HTR-8/SVneo (cell line): ENCODE measurements at regions not wholly inside any gene's neighbourhood (a gene's known extent, or its start where the extent isn't known, plus 50 kb on each side); places are given as distances from the start of the nearest gene placed in this dataset.

Experiments used
- DNase-seq: peaks from one replicate; pipeline ENCODE4 v3.0.0; 2011; ENCODE audit warnings: low spot score, mixed read lengths; ENCODE audit not compliant: insufficient read length
- FAIRE-seq: peaks from 2 replicates; lab custom pipeline; 2011; peaks lifted over from hg19 to GRCh38; lab: Jason Lieb, UNC

DNA sequence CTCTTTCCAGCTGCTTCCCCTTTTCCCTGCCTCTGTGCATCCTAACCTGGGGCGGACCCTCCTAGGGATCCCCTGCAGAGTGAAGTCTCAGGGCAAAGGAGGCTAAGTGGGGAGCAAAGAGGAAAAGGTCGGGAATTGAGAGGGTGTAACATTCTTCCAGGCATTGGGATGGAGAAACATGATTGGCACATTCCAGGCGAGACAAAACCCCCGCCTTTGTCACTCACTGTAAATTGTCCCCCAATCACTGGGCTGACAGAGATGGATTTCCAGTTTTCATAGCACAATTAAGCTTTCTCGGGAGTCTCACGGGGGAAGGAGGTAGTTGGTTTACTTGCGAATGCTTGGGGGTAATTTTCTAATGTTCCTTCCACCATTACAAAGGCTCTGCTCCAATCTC lies 74.9 kb downstream of the MIAT start:
- FAIRE-seq: no peak
- no peak for DNase-seq

DNA sequence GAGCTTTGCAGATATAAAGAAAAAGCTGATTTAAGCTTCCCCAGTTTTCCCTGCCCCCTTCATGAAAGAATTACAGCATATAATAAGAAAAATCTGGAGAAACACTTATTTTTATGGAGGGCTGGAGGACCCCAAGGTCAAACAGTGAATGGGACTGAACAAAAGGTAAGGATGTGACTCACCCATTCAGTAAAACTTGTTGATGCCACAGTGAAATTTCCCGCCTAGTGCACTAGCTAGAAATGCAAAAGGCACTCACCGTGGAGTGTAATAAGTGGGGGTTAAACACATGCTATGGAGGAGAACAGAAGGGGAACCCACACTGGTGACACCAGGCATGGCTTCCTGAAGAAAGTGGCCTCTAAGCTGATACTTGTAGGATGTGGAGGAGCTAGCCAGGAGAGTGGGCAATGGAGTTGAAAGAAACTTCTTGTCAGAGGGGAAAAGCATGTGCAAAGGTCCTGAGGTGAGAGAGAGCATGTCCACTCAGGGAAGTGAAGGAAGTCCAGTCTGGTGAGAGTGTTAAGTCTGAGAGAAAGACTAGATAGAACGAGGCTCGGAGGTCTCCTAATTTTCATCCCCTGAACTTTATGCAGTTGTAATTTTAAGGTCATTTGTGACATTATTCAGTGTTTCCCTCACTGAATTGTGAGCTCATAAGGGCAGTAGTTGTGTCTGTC lies 77.1 kb downstream of the MIAT start:
- FAIRE-seq (no peak), DNase-seq (no peak)

DNA sequence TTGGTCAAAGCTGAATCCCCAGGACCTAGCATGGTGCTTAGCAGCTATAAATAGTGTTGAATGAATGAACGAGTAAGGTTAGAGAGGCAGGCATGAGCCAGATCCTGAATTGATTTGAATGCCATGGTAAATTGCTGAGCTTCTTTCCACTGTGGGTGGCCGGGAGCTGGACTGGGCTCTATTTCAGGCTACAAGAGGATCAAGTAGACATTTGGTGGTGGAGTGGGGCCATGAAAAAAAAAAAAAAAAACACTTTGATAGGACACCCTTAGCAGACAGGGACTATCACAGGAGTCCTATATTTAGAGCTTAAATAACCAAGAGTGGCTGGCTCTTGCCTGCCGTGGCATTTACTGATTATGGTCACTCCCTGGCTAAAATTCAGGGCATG lies 77.6 kb downstream of the MIAT start:
- FAIRE-seq: no peak

DNA sequence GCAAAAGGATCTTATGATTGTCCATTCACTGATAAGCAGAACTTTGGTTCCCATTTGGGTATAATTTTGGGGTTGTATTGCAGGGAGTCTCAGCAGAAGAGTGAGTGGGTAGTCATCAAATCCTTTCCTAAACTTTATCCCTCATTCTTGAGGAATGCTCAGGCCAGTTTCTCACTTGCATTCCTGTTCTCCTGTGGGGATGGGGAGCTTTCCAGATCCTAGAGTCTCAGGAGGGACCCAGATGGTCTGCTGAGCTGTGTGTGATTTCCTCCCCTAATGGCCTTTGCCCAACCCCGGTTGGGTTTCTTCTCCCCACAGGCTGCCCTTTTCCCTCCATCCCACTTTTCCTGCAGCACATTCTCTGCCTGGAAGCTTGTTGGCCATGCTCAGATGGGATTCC lies 79.9 kb downstream of the MIAT start:
- no peak for DNase-seq
- no peak for FAIRE-seq

More for the DNA sequence above, 77.6 kb downstream of the MIAT start:
- DNase-seq: no peak

DNA sequence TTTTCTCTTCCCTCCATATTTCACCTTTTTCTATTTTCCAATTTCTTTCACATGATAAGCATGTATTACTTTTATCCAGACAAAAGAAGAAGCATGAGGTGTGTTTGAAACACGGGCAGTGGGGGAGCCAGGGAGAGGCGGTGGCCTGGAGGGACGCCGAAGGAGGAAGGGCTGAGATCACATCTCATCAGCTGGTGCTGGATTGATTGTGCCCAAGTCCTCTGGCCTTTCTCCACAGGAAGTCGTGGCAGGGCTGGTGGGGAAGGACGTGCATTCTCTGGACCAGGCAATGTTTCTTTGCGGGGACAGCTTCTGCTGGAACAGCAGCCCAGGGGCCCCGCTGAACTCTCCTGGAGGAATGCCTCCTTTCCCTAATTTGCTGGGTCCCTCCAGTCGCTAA lies 82.9 kb downstream of the MIAT start:
- no peak for DNase-seq
- no peak for FAIRE-seq

DNA sequence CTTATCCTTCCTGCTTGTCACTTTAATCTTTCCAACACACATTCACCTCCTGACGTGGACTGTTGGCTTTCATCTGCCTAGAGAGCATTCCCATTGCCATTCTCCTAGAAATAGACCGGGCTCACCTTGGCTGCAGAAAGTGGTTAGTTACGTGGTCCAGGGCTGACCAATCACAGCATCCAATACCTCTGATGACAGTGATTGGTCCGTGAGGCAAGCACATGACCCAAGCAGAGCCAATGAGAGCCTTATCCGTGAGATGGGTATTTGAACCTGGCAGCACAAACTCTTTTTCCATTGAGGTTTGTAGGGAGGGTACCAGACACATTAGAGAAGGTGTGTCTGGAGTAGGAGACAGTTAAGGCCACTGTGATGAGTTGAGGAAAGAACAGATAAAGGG lies 85.8 kb downstream of the MIAT start:
- no peak for FAIRE-seq

DNA sequence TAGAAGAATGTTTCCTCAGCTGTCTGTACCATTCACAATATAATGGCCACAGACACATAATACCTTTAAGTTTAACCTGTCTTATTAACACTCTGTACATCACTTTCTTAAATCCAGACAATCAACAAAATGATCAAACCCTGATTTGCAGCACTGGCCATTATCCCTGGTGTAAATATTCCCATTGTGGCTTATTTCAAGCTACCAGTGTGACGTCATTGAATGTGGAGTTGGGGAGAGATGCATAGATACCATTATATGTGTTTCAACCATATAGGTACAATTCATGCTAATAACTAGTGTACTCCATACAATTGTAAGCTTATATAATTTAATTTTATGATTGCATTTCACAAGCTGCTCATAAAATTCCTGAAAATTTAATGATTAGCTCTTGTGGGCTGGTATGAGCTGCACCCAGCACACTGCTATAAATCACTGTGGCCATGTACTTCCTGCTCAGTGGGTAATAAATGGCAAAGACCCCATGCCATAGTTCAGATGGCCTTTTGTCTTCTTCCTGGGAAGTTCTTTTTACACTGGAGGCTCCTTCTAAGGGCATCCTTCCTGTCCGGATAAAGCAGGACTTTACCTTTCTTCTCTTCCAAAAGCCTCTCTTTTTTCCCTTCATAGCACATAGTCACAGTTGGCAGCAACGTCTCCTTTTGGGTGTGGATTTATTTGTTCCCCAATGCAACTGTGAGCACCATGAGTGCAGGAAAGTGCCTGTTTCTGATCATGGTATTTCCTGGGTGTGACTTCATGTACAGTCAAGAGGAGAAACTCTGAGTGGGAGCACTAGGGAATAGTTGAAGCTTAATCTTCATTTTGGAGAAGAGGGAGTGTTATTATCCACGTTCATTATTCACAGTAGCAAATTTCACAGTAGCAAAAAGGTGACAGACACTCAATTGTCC lies 87.8 kb downstream of the MIAT start:
- no peak for FAIRE-seq
- no peak for DNase-seq

More for the DNA sequence above, 85.8 kb downstream of the MIAT start:
- no peak for DNase-seq

DNA sequence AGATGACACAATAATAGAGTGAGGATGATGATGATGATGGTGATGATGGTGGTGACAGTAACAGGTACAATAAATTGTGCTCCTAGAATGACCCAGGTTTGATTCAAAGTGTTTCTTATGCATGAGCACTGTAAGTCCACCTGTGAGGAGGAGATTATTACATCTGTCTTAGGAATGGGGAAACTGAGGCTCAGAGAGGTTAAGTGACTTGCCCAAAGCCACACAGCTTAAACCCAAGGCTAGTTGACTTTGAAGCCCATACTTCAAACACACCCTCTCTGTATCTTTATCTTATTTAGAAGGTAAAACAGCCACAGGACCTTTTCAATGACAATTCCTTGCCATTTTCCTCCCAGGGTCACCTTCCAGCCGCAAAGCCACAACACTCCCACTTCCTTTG lies 88.9 kb downstream of the MIAT start:
- no peak for FAIRE-seq
- no peak for DNase-seq

DNA sequence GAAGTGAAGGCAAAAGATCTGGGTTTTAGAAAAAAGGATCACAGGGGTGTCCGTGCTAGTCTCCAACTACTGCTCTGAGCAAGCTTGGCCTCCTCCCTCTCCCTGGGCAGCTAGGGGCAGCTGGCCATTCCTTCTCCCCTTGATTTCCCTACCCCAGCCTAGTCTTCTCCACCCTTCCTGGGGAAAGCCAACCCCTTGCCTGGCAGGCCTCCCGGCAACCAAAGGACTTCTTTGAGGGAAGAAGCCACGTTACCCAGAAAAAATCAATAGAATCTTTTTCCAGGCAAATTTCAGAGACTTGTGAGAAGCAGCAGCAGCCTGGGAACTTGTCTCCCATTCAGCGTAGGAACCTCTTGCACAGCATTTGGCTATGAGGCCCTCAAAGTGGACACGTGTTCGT lies 91.5 kb downstream of the MIAT start:
- DNase-seq: no peak
- no peak for FAIRE-seq

DNA sequence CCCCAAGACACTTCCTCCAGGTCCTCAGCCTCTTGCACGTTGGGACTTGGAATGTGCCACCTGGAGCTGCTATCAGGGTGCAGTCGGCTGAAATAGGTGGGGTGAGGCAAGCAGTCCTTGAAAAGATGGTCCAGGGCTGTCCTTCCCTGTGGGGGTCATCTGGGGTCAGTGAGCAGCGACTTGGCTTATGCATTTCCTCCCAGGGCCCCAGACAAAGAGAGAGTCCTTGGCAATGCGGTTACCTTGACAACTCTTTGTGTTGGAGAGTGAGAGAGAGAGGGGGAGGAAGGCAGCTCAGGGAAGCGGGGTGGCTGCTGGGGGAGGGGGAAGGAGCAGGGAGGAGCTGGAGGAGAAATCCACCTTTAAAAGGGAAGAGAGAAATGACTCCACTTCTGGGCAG lies 93.8 kb downstream of the MIAT start:
- DNase-seq (no peak), FAIRE-seq (no peak)

DNA sequence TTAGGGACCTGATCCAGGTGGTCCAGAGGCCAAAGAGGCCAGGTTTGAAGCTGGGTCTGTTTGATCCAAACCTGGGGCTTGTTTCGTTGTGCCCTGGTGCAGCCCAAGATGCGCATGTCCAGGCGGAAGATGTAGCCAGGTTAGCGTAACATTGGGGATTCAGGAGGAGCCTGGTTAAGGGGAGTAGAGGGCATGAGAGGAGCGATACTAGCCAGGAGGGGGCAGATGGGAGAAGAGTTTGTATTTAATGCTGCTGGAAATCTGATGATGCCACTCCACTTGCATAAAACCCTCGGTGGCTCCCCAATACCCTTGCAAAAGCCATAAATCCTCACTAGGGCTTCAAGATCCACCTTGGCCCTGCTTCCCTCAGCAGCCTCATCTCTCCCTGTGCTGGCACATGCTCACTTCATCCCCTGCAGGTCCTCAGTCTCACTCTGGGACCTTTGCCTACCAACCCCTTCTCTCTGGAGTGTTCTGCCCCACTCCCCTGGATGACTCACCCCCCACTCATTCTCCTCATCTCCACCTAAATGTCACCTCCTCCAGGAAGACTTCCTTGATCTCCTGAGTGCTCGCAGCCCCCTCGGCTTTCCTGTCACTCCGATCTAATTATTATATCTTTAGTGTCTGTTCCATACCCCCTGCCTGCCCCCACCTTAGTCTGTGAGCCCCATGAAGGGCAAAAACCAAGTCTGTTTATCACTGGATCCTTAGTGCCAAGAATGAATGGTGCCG lies 95.9 kb downstream of the MIAT start:
- FAIRE-seq: no peak
- DNase-seq: no peak

DNA sequence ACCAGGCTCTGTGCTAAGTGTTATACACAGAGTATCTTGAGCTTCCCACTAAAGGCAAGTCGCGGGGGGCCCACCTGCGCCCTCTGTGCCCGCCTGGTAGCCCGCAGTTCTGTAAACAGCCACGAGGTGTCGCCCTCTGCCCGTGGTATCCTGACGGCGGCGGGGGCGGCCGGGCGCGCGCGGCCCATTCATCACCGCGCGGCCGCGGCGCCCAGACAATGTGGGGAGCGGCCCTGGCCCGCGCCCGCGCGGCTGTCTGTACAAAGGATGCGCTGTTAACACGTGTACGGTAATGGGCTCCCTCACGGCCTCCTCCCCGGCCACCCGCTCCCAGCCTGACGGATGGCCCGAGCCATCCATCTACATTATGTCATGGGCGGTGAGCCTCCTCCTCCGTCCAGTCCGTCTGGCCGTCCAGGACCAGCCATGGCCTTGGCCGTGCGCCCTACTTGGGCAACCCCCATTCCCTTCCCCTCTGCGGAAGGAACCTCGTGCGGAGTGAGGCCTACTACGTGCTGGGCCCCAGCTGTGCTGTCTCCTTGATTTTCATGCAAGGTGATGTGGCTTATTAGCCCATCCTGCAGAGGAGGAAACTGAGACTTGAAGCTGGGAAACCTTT lies 99.4 kb downstream of the MIAT start:
- no peak for FAIRE-seq
- DNase-seq: peak; percentile 52

DNA sequence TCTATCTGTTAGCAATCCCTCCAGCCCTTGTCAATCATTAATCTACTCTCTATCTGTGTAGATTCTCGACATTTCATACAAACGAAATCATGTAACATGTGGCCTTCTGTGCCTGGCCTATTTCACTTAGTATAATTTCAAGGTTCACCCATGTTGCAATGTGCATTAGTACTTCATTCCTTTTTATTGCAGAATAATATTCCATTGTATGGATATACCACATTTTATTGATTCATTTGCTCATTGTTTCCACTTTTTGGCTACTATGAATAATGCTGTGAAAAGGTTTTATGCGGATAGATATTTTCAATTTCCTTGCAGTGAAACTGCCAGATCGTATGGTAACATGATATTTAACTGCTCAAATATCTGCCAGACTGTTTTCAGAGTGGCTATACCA lies 100.1 kb downstream of the MIAT start:
- no peak for FAIRE-seq
- no peak for DNase-seq

DNA sequence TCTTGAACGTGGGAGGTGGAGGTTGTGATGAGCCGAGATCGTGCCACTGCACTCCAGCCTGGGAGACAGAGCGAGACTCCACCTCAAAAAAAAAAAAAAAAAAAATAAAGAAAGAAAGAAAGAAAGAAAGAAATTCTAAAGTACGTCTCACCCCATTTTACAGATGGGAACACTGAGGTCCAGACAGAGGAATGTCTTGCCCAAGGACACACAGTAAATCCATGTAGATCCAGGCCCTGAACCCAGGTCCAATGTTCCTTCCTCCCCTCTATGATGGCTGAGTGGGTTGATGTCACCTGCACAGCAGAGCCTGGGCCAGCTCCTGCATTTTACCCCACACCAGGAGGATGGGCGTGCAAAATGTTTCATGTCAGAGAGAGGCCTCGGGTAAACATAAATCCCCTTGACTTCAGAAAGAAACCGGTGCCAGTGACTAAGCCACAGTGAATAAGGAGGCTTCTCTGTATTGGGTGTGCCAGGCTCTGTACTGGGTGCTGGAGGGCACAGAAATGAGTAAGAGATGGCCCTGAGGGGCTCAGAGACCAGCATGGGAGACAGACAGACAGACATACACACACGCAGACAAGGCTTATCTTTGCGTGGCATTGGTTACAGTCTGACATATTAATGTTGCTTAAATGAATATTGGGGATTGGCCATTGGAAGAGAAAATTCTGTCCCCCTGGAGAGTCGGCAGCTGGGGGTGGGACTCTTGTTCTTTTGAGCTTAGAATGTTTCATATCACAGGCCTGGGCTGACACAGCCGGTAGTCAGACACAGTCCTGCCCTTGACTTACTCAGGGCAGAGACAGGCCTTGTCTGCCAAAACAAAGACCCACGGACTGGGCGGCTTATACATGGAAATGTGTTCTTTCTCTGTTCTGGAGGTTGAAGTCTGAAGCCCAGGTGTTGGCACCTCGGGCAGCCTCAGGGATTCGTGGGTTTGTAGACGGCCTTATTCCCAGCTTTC lies 105.4 kb downstream of the MIAT start:
- DNase-seq (no peak), FAIRE-seq (no peak)

DNA sequence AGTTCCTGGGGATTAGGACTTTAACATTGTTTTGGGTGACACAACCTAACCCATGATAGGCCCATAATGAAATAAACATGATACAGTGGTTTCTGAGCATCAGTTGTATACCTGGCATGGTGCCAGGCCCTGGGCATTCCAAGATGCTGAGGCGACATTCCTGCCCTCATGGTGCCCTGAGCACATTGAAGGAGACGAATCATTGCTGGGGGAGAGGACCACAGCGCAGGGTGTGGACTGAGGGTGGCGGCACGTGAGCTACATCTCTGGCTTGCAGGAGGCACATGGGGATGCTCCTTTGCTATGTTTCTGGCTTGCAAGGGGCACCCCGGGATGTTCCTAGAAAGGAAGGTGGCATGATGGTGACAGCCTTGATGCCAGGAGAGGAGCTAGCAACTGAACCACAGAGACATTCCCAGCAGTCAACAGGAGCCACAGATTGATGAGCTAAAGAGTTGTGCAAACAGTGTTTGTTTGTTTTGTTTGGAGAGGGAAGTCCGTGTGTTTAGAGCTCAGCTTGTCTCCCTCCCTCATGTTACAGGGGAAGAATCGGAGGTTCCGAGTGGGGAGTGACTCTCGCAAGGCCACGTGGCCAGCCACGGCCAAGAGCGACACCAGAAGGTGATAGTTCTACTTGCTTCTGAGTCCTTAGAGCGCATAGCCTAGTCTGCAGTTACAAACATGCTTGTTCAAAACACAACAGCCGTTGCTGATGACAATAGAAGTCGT lies 106.4 kb downstream of the MIAT start:
- FAIRE-seq: peak; percentile 42
- peak; percentile 5 for DNase-seq

DNA sequence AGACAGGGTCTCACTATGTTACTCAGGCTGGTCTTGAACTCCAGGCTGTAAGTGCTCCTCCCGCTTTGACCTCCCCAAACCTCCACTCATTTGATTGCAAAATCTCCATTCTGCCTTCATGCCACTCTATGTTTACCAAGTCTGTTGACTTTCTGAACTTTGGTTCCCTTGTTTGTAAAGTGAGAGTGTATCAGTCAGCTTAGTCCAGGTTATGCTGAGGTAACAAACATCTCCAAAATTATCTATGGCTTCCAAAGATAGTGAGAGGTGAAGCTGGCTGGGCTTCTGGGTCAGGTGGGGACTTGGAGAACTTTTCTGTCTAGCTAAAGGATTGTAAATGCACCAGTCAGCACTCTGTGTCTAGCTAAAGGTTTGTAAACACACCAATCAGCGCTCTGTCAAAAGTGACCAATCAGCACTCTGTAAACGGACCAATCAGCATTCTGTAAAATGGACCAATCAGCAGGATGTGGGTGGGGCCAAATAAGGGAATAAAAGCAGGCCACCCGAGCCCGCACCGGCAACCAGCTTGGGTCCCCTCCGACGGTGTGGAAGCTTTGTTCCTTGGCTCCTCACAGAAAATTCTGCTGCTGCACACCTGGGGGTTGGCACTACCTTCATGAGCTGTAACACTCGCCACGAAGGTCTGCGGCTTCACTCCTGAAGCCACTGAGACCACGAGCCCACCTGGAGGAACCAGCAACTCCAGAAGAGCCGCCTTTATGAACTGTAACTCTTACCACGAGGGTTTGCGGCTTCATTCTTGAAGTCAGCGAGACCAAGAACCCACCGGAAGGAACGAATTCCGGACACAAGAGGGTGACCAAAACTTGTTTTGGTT lies 109.3 kb downstream of the MIAT start:
- no peak for DNase-seq
- no peak for FAIRE-seq

DNA sequence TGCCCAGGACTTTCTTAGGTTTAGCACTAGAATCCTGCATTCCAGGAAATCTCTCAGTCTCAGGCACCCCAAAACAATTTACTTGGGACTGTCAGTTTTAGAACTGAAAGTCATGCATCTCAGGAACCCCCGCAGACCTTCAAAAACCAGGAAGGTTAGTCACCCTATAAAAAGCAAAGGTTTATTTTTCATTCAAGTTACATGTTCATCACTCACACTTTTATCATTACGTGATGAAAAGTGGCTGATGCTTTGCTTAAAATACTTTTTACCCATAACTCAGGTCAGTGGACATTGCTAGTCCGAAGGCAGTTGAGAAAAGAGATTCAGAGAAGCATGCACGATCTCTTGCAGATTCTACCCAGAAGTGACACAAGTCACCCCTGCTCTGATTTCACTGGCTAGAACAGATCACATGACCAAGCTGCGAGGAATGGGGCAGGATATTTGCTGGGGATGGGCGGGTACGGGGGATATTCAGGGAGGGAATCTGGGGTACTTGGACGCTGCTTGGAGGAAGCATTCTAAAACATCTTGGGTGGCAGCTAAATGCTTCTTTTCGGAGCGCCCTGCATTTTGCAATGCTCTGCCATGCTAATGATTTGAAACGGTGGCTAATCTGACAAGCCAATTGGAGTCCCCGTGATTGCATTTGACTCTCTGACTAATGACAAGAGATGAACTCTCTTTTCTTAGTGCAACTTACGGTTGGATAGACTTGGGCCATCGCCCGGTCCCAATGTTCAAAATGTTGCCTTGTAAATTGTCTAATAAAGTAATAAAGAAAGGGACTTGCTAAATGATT lies 110.2 kb downstream of the MIAT start:
- DNase-seq: no peak
- no peak for FAIRE-seq
